Loucy (cell line): ENCODE measurements at regions not wholly inside any gene's neighbourhood (a gene's known extent, or its start where the extent isn't known, plus 50 kb on each side); places are given as distances from the start of the nearest gene placed in this dataset.

Source experiments
- H2AFZ ChIP-seq: fragments of 200-600 bp; sonication (generic); 2 replicates; pipeline ENCODE4 v1.6.0; 2016; ENCODE audit warnings: antibody characterized with exemption, mild to moderate bottlenecking, low read length, moderate library complexity
- H3F3A ChIP-seq: fragments of 200-600 bp; 2 replicates; pipeline ENCODE4 v1.6.0; 2016; ENCODE audit warnings: antibody characterized with exemption, low read depth, mild to moderate bottlenecking
- H3K27me3 ChIP-seq: fragments of 200-600 bp; sonication (generic); 2 replicates; pipeline ENCODE4 v1.6.1; 2014; ENCODE audit warnings: low read length, mild to moderate bottlenecking; ENCODE audit not compliant: insufficient read depth, poor library complexity, severe bottlenecking
- H3K36me3 ChIP-seq: fragments of 200-600 bp; sonication (generic); 2 replicates; pipeline ENCODE4 v1.6.1; 2016; ENCODE audit warnings: low read length; ENCODE audit not compliant: insufficient read depth
- H3K4me1 ChIP-seq: fragments of 200-600 bp; sonication (generic); 2 replicates; pipeline ENCODE4 v1.5.1; 2014; ENCODE audit warnings: low read length, mild to moderate bottlenecking; ENCODE audit not compliant: insufficient read depth, poor library complexity, severe bottlenecking
- H3K4me2 ChIP-seq: fragments of 200-600 bp; sonication (generic); 2 replicates; pipeline ENCODE4 v1.6.0; 2014; ENCODE audit warnings: antibody characterized with exemption, low read length, low read depth, mild to moderate bottlenecking; ENCODE audit not compliant: poor library complexity, severe bottlenecking
- H3K4me3 ChIP-seq: fragments of 200-600 bp; sonication (generic); 2 replicates; pipeline ENCODE4 v1.5.1; 2014; ENCODE audit warnings: low read length, mild to moderate bottlenecking, mixed read lengths; ENCODE audit not compliant: poor library complexity, severe bottlenecking
- H3K79me2 ChIP-seq: fragments of 200-600 bp; sonication (generic); 2 replicates; pipeline ENCODE4 v1.6.1; 2014; ENCODE audit warnings: low read length; ENCODE audit not compliant: insufficient read depth
- H3K9ac ChIP-seq: fragments of 200-600 bp; sonication (generic); 2 replicates; pipeline ENCODE4 v1.6.0; 2014; ENCODE audit warnings: mild to moderate bottlenecking, low read depth, low read length, moderate library complexity; ENCODE audit not compliant: poor library complexity, severe bottlenecking
- H3K9me2 ChIP-seq: fragments of 200-600 bp; sonication (generic); replicated peaks from 2 replicates; pipeline ENCODE4 v1.6.1; 2016; ENCODE audit warnings: low read depth, low read length, mixed read lengths
- H3K9me3 ChIP-seq: fragments of 200-600 bp; sonication (generic); 2 replicates; pipeline ENCODE4 v1.6.1; 2014; ENCODE audit warnings: mild to moderate bottlenecking, antibody characterized with exemption, low read length, low read depth; ENCODE audit not compliant: insufficient read depth
- H4K20me1 ChIP-seq: fragments of 200-600 bp; sonication (generic); 2 replicates; pipeline ENCODE4 v1.6.0; 2014; ENCODE audit warnings: antibody characterized with exemption, low read length, mild to moderate bottlenecking; ENCODE audit not compliant: insufficient read depth, poor library complexity, severe bottlenecking
- EZH2phosphoT487 ChIP-seq: fragments of 200-600 bp; IDR thresholded peaks from 2 replicates; pipeline ENCODE4 v1.6.1; 2018; ENCODE audit warnings: antibody characterized with exemption, mild to moderate bottlenecking, moderate library complexity, borderline replicate concordance
- TF ChIP-seq, protein P1 (sequence below): fragments of 200-600 bp; sonication (generic); conservative IDR thresholded peaks from 2 replicates; pipeline ENCODE4 v1.5.1; 2014; ENCODE audit warnings: mild to moderate bottlenecking, antibody characterized with exemption, low read length

DNA sequence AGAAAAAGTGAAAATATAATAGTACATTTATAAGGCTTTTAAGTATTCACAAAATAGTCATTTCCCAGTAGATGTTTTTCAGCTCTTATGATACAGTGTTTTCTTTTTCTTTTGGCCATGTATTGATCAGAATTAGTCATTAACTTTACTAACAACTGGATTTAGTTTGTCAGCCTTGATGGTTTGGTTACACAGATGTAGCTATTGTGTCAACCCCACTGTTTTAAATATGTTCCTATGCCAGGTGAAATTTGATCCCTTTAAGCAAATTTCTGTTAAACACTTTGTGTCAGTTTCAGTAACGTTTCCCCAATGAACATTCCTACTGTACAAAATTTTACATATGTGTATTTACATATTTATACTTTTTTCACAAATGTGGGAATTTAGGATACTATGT lies 261.5 kb upstream of the STARD13 start:
- H3K4me1 ChIP-seq = no peaks in the 10 kb centered on the region

DNA sequence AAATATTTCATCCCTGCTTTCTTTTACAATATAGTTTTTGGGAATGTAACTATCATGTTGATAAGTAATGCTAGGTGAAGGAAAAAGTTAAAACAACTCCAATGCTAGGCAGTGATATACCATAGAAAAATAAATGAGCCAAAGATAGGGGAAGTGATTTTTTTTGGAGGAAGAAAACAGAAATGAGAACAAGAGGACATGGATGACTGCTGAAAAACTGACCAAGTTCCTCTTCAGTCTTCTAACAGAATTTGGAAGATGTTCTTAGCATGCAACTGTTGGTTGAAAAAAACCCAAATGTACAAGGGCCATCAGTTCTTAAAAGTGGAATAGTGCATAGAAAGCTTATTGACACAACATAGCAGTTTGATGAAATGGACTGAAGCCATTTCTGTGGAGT lies 262.5 kb upstream of the STARD13 start:
- no peaks in the 10 kb centered on the region for H3F3A ChIP-seq
- H3K4me2 ChIP-seq = no peak overlapping the region

More for the DNA sequence above, 261.5 kb upstream of the STARD13 start:
- TF ChIP-seq, protein P1, sequence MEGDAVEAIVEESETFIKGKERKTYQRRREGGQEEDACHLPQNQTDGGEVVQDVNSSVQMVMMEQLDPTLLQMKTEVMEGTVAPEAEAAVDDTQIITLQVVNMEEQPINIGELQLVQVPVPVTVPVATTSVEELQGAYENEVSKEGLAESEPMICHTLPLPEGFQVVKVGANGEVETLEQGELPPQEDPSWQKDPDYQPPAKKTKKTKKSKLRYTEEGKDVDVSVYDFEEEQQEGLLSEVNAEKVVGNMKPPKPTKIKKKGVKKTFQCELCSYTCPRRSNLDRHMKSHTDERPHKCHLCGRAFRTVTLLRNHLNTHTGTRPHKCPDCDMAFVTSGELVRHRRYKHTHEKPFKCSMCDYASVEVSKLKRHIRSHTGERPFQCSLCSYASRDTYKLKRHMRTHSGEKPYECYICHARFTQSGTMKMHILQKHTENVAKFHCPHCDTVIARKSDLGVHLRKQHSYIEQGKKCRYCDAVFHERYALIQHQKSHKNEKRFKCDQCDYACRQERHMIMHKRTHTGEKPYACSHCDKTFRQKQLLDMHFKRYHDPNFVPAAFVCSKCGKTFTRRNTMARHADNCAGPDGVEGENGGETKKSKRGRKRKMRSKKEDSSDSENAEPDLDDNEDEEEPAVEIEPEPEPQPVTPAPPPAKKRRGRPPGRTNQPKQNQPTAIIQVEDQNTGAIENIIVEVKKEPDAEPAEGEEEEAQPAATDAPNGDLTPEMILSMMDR = no peak
- TF ChIP-seq EZH2phosphoT487 = no peak
- Histone ChIP-seq H3K9ac (no peak overlapping the region), H4K20me1 (no peaks in the 10 kb centered on the region), H3F3A (no peaks in the 10 kb centered on the region), H3K36me3 (no peaks in the 10 kb centered on the region), H3K9me2 (no peaks in the 10 kb centered on the region), H3K79me2 (no peaks in the 10 kb centered on the region), H3K4me2 (no peak overlapping the region), H2AFZ (no peak overlapping the region), H3K9me3 (no peaks in the 10 kb centered on the region), H3K27me3 (no peaks in the 10 kb centered on the region), H3K4me3 (no peak overlapping the region)

DNA sequence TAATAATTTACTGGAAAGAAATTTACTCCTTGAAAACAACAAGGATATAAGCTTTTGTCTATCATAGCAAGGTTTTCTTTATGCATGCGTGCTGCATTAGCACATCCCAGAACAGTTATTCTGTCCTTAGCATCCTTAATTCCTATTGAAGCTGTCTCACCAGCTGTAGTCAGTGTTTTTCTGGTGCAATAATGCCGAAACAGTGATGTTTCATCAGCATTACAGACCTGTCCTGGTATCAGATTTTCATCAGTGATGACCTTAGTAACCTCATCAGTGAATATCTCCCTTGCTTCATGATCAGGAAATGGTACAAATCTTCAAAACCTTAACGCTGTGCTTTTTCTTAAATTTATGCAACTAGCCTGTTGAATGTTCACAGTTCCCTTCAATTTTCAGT lies 264.7 kb upstream of the STARD13 start:
- Histone ChIP-seq H3K4me3 (no peak overlapping the region), H3K4me1 (no peaks in the 10 kb centered on the region), H3K79me2 (no peaks in the 10 kb centered on the region), H3K4me2 (no peak overlapping the region), H3K9me2 (no peaks in the 10 kb centered on the region), H3K9ac (no peak overlapping the region), H4K20me1 (no peaks in the 10 kb centered on the region), H3F3A (no peaks in the 10 kb centered on the region), H3K9me3 (no peaks in the 10 kb centered on the region), H2AFZ (no peak overlapping the region), H3K27me3 (no peaks in the 10 kb centered on the region), H3K36me3 (no peaks in the 10 kb centered on the region)
- TF ChIP-seq, protein P1 = no peak
- no peak for TF ChIP-seq EZH2phosphoT487

More for the DNA sequence above, 262.5 kb upstream of the STARD13 start:
- no peaks in the 10 kb centered on the region for H3K4me1 ChIP-seq
- H3K36me3 ChIP-seq = no peaks in the 10 kb centered on the region
- no peak for TF ChIP-seq EZH2phosphoT487
- TF ChIP-seq, protein P1 = no peak
- no peak overlapping the region for H3K9ac ChIP-seq
- H3K79me2 ChIP-seq = no peaks in the 10 kb centered on the region
- H3K9me2 ChIP-seq = no peaks in the 10 kb centered on the region
- H3K27me3 ChIP-seq = no peaks in the 10 kb centered on the region
- no peaks in the 10 kb centered on the region for H4K20me1 ChIP-seq
- H3K4me3 ChIP-seq = no peak overlapping the region
- no peaks in the 10 kb centered on the region for H3K9me3 ChIP-seq
- H2AFZ ChIP-seq = no peak overlapping the region
